Stomach (tissue), 8 donors: ENCODE measurements at regions not wholly inside any gene's neighbourhood (a gene's known extent, or its start where the extent isn't known, plus 50 kb on each side); places are given as distances from the start of the nearest gene placed in this dataset.

Experiments
- DNase-seq, 2 donors: peaks; one replicate each; pipeline versions ENCODE4 v3.0.0 to v3.0.0-alpha.2; 2013 to 2019
- H3K27ac ChIP-seq, 5 donors: fragments of 200-600 bp in 4 of 5; sonication (generic) in 4 of 5; one replicate each; pipeline ENCODE4 v1.5.1; 2013 to 2019; ENCODE audit warnings: mild to moderate bottlenecking in 1 of 5, moderate library complexity in 1 of 5
- H3K27me3 ChIP-seq, 3 donors: fragments of 200-600 bp; sonication (generic); one replicate each; pipeline ENCODE4 v1.5.1; 2017 to 2019; ENCODE audit warnings: mixed run types in 1 of 3
- H3K36me3 ChIP-seq, 4 donors: fragments of 200-600 bp; sonication (generic); 1 replicate in 3 of 4; 2 replicates in 1 of 4; pipeline ENCODE4 v1.5.1; 2016 to 2019
- H3K4me1 ChIP-seq, 4 donors: fragments of 200-600 bp; sonication (generic); one replicate each; pipeline ENCODE4 v1.5.1; 2016 to 2019
- H3K4me3 ChIP-seq, 4 donors: fragments of 200-600 bp; sonication (generic) in 3 of 4; one replicate each; pipeline ENCODE4 v1.5.1; 2016 to 2019; ENCODE audit warnings: mild to moderate bottlenecking in 1 of 4
- H3K9me3 ChIP-seq, 4 donors: fragments of 200-600 bp; sonication (generic); one replicate each; pipeline ENCODE4 v1.5.1; 2016 to 2019
- EP300 ChIP-seq: sonication (generic); formaldehyde crosslinking; IDR thresholded peaks from one replicate; pipeline ENCODE4 v1.6.1; 2017; ENCODE audit warnings: antibody characterized with exemption
- POLR2A ChIP-seq, 4 donors: fragments of 450-650 bp; IDR thresholded peaks; one replicate each; pipeline ENCODE4 v1.6.1; 2016; ENCODE audit warnings: antibody characterized with exemption in 4 of 4, control low read depth in 2 of 4, mild to moderate bottlenecking in 1 of 4, moderate library complexity in 1 of 4
- POLR2AphosphoS5 ChIP-seq, 3 donors: sonication (generic); formaldehyde crosslinking; IDR thresholded peaks; one replicate each; pipeline ENCODE4 v1.6.1; 2016; ENCODE audit warnings: antibody characterized with exemption in 3 of 3
- WGBS, 5 donors: extraction: QIAGEN DNeasy Blood & Tissue Kit in 3 of 5; methylation state at CpG; one replicate each; pipeline versions ENCODE4 v1.1.5 to v1.1.7; 2013 to 2018; 5-methylcytosine and 5-hydroxymethylcytosine counted together
- intact Hi-C: fragments of 100-400 bp; cut with DNase I; formaldehyde crosslinking; loops from one replicate; pipeline ENCODE4 v1.15.1; 2023; ENCODE audit warnings: low total_unique reads
- TF ChIP-seq, protein P1 (sequence below), 7 experiments: fragments of 450-650 bp in 4 of 7; fragments of 200-600 bp in 3 of 7; sonication (generic) in 3 of 7; IDR thresholded peaks; one replicate each; pipeline ENCODE4 v1.5.1; 2016 to 2019; ENCODE audit warnings: antibody characterized with exemption in 7 of 7, control low read depth in 2 of 7, mild to moderate bottlenecking in 1 of 7
- donor health status: healthy with polysubstance abuse.
- donor health status: Bipolar disorder and iron deficiency.
- donor health status: healthy.

DNA sequence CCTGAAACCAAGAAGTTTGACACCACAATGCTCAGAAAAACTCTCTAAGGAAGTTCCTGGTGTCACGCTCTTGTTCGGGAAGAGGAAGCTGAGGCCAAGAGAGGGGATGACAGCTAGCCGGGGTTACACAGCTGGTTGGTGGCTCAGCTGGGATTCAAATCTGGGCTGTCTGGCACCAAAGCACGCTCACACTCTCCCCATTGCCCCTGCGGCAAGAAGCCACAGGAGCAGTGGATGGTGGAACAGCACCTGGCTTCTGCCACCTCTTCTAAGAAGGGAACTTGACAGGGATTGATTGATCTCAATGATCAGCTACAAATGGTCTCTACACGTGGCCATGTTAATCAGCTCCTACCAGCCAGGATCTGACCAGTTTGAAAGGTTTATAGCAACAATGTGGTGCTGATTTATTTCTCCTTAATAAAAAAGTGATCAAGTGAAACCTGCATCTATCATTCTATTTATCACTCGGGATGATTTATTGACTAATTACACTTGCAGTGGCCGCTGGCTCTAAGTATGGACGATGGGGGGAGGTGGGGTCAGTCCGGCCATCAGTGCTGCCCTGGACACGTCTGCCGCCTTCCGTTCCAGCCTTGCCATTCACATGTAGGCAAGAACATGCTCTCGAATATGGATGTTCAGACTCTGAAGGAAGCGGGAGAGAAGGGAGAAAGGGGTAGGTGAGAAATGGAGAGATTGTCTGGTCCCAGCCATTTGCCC lies 71.9 kb upstream of the TOP1 start:
- intact Hi-C loops = no loop called here
- 70 to 84% (median 78%) methylated on average over 15 of the region's 15 CpGs for WGBS, 5 donors

DNA sequence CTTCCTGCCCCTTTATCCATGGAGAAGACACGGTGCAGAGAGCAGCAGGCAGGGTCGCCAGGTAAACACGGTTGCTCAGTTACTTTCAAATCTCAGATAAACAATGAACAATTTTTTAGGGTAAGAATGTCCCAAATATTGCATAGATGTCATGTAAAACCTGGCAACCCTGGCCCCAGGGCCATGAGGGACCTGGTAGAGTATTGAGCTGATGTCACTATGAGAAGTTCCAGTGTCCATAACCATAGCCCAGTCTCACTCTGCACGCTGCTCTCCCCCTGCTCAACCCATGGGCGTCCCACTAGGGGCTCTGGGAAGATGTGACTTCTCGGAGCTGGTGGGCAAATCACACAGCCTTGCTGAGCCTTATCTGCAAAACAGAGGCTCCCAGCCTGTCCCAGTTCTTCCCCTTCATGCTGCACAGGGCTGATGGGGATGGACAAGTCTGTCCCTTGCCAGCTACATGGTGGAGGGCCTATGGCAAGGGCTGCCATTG lies 71.3 kb upstream of the TOP1 start:
- H3K27ac ChIP-seq = no peak overlapping the region
- H3K36me3 ChIP-seq = no peaks in the 10 kb centered on the region
- peak in 1 of 2 donors; percentile 18 for DNase-seq
- intact Hi-C loops = no loop called here
- TF ChIP-seq POLR2AphosphoS5 (IDR thresholded peaks at IDR 0.05) (no peak), POLR2A (IDR thresholded peaks at IDR 0.05) (no peak), EP300 (no peak)
- TF ChIP-seq, protein P1, sequence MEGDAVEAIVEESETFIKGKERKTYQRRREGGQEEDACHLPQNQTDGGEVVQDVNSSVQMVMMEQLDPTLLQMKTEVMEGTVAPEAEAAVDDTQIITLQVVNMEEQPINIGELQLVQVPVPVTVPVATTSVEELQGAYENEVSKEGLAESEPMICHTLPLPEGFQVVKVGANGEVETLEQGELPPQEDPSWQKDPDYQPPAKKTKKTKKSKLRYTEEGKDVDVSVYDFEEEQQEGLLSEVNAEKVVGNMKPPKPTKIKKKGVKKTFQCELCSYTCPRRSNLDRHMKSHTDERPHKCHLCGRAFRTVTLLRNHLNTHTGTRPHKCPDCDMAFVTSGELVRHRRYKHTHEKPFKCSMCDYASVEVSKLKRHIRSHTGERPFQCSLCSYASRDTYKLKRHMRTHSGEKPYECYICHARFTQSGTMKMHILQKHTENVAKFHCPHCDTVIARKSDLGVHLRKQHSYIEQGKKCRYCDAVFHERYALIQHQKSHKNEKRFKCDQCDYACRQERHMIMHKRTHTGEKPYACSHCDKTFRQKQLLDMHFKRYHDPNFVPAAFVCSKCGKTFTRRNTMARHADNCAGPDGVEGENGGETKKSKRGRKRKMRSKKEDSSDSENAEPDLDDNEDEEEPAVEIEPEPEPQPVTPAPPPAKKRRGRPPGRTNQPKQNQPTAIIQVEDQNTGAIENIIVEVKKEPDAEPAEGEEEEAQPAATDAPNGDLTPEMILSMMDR (IDR thresholded peaks at IDR 0.05) = no peak
- H3K9me3 ChIP-seq = no peaks in the 10 kb centered on the region
- H3K27me3 ChIP-seq = no peaks in the 10 kb centered on the region
- no peak overlapping the region for H3K4me3 ChIP-seq
- 81 to 91% (median 90%) methylated on average over 6 of the region's 6 CpGs for WGBS, 5 donors
- peaks cover 0 to 3% (median 2%) of the 10 kb centered on the region in 4 donors for H3K4me1 ChIP-seq

More for the DNA sequence above, 71.9 kb upstream of the TOP1 start:
- H3K4me1 ChIP-seq = peaks cover 0 to 3% (median 0%) of the 10 kb centered on the region in 4 donors
- no peak overlapping the region for H3K4me3 ChIP-seq
- H3K27me3 ChIP-seq = no peaks in the 10 kb centered on the region
- TF ChIP-seq POLR2A (IDR thresholded peaks at IDR 0.05) (no peak), POLR2AphosphoS5 (IDR thresholded peaks at IDR 0.05) (no peak), EP300 (no peak)
- TF ChIP-seq, protein P1 (IDR thresholded peaks at IDR 0.05) = no peak
- no peak overlapping the region for H3K27ac ChIP-seq
- no peaks in the 10 kb centered on the region for H3K36me3 ChIP-seq
- no peaks in the 10 kb centered on the region for H3K9me3 ChIP-seq
- peak in 1 of 2 donors; percentile 18 for DNase-seq

DNA sequence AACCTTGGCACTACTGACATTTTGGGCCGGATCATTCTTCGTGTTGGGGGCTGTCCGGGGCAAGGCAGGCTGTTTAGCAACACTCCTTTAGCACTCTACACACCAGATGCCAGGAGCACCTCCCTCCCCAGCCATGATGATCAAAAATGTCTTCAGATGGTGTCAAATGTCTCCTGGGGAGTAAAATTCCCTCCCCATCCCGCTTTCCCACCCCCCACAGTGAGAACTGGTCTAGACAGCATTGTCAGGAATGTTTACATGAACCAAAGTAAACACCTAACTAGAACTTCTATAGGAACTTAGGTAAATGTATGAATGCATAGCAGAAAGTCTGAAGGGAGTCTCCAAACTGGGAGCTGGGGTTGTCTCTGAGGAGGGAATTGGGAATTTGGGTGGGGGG lies 70.0 kb upstream of the TOP1 start:
- intact Hi-C loops = no loop called here
- Histone ChIP-seq H3K36me3 (no peaks in the 10 kb centered on the region), H3K27me3 (no peaks in the 10 kb centered on the region), H3K27ac (no peak overlapping the region), H3K9me3 (no peaks in the 10 kb centered on the region), H3K4me3 (no peak overlapping the region), H3K4me1 (peaks cover 0 to 10% (median 7%) of the 10 kb centered on the region in 4 donors)
- DNase-seq = peak in 1 of 2 donors; percentile 14
- 53 to 74% (median 58%) methylated on average over 4 of the region's 4 CpGs for WGBS, 5 donors
- no peak for TF ChIP-seq EP300
- TF ChIP-seq, protein P1 (IDR thresholded peaks at IDR 0.05) = no peak
- TF ChIP-seq POLR2AphosphoS5 (IDR thresholded peaks at IDR 0.05) = no peak
- TF ChIP-seq POLR2A (IDR thresholded peaks at IDR 0.05) = no peak

DNA sequence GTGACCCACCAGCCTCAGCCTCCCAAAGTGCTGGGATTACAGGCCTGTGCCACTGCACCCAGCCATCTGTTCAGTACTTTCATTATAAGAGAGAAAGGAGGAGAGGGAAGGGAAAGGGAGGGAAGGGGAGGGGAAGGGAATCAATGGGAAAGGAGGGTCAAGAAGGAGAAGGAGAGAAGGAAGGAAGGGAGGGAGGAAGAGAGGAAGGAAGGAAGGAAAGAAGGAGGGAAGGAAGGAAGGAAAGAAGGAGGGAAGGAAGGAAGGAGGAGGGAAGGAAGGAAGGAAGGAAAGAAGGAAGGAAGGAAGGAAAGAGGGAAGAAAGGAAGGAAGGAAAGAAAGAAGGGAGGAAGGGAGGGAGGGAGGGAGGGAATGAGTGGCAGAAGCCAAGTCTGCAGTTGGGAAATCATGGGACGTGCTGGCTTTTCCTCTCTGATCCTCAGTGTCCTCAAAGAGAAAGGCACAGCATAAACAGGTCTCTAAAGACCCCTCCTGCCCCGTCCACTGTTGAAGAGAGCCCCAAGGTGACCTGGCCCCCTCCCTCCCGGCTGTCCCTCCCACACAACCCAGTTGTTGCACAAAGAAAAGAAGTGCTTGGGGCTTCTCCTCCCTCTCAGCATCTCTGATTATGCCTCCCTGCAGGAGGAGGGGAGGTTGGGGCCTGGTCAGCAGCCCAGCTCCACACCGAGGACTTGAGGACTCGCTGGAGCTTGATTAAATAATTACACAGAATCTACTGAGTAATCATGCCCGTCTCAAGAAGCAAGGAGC lies 69.1 kb upstream of the TOP1 start:
- TF ChIP-seq POLR2AphosphoS5 (IDR thresholded peaks at IDR 0.05) = no peak
- no peak for TF ChIP-seq EP300
- TF ChIP-seq POLR2A (IDR thresholded peaks at IDR 0.05) = no peak
- TF ChIP-seq, protein P1 (IDR thresholded peaks at IDR 0.05) = no peak
- Histone ChIP-seq H3K4me1 (peaks cover 0 to 10% (median 7%) of the 10 kb centered on the region in 4 donors), H3K36me3 (no peaks in the 10 kb centered on the region), H3K27me3 (no peaks in the 10 kb centered on the region), H3K27ac (no peak overlapping the region), H3K4me3 (no peak overlapping the region), H3K9me3 (no peaks in the 10 kb centered on the region)
- 47 to 66% (median 59%) methylated on average over 6 of the region's 6 CpGs for WGBS, 5 donors
- peak in 1 of 2 donors; percentile 3 for DNase-seq
- intact Hi-C loops = no loop called here
